Keratinocyte (primary cell): ENCODE measurements at regions not wholly inside any gene's neighbourhood (a gene's known extent, or its start where the extent isn't known, plus 50 kb on each side); places are given as distances from the start of the nearest gene placed in this dataset.
A peak's percentile ranks its signal among the peaks of the same experiment; 100 is the strongest.

Experiments
- DNase-seq: peaks from one replicate; pipeline ENCODE4 v3.0.0-alpha.2; 2011; ENCODE audit warnings: low read depth, missing footprints, low spot score
- FAIRE-seq: peaks from 2 replicates; lab custom pipeline; 2011; peaks lifted over from hg19 to GRCh38; lab: Jason Lieb, UNC
- H2AFZ ChIP-seq: 2 replicates; pipeline ENCODE4 v1.6.0; 2012; ENCODE audit warnings: low read length, control low read depth, inconsistent platforms; ENCODE audit not compliant: control insufficient read depth
- H3K27ac ChIP-seq: 2 replicates; pipeline ENCODE4 v1.5.1; 2011; ENCODE audit warnings: low read length; ENCODE audit not compliant: control insufficient read depth, insufficient read depth
- H3K27me3 ChIP-seq: 3 replicates; pipeline ENCODE4 v1.6.0; 2011; ENCODE audit warnings: low read length; ENCODE audit not compliant: control insufficient read depth, insufficient read depth; ENCODE audit errors: extremely low read depth
- H3K36me3 ChIP-seq, 2 experiments: 2 replicates in 1 of 2; 3 replicates in 1 of 2; pipeline ENCODE4 v1.5.1; 2011; ENCODE audit warnings: low read length in 2 of 2, mild to moderate bottlenecking in 1 of 2; ENCODE audit not compliant: control insufficient read depth in 2 of 2, insufficient read depth in 2 of 2; ENCODE audit errors: extremely low read depth in 1 of 2
- H3K4me1 ChIP-seq: 3 replicates; pipeline ENCODE4 v1.5.1; 2011; ENCODE audit warnings: low read length; ENCODE audit not compliant: control insufficient read depth, insufficient read depth; ENCODE audit errors: extremely low read depth
- H3K4me2 ChIP-seq: 3 replicates; pipeline ENCODE4 v1.6.0; 2011; ENCODE audit warnings: low read depth, low read length; ENCODE audit not compliant: control insufficient read depth, insufficient read depth; ENCODE audit errors: extremely low read depth
- H3K4me3 ChIP-seq, 3 experiments: fragments of 200-600 bp in 1 of 3; sonication (generic) in 1 of 3; 2 replicates in 2 of 3; 3 replicates in 1 of 3; pipeline ENCODE4 v1.5.1; 2011 to 2016; ENCODE audit warnings: low read length in 3 of 3, mild to moderate bottlenecking in 3 of 3, control low read depth in 2 of 3, inconsistent platforms in 1 of 3, low read depth in 1 of 3, mixed read lengths in 1 of 3, mixed run types in 1 of 3, moderate library complexity in 1 of 3; ENCODE audit not compliant: control insufficient read depth in 2 of 3, insufficient read depth in 2 of 3; ENCODE audit errors: extremely low read depth in 1 of 3
- H3K79me2 ChIP-seq: 2 replicates; pipeline ENCODE4 v1.6.0; 2012; ENCODE audit warnings: low read length; ENCODE audit not compliant: control insufficient read depth, insufficient read depth
- H3K9ac ChIP-seq: 3 replicates; pipeline ENCODE4 v1.6.0; 2011; ENCODE audit warnings: low read length; ENCODE audit not compliant: control insufficient read depth, insufficient read depth; ENCODE audit errors: extremely low read depth
- H3K9me1 ChIP-seq: 3 replicates; pipeline ENCODE4 v1.6.0; 2011; ENCODE audit warnings: low read length; ENCODE audit not compliant: control insufficient read depth, insufficient read depth; ENCODE audit errors: extremely low read depth
- H3K9me3 ChIP-seq: 2 replicates; pipeline ENCODE4 v1.5.1; 2012; ENCODE audit warnings: low read depth, low read length; ENCODE audit not compliant: control insufficient read depth
- H4K20me1 ChIP-seq: 3 replicates; pipeline ENCODE4 v1.6.0; 2011; ENCODE audit warnings: low read length; ENCODE audit not compliant: control insufficient read depth, insufficient read depth; ENCODE audit errors: extremely low read depth
- CTCF ChIP-seq, 3 experiments: IDR thresholded peaks in 1 of 3; conservative IDR thresholded peaks in 1 of 3; optimal IDR thresholded peaks in 1 of 3; 2 replicates in 2 of 3; 3 replicates in 1 of 3; pipeline versions ENCODE3 to v1.5.1; 2011; ENCODE audit warnings: low read length in 3 of 3, mild to moderate bottlenecking in 3 of 3, moderate library complexity in 2 of 3, control low read depth in 1 of 3, inconsistent platforms in 1 of 3; ENCODE audit not compliant: insufficient read depth in 2 of 3; ENCODE audit errors: extremely low read depth in 1 of 3
- EZH2 ChIP-seq: IDR thresholded peaks from one replicate; pipeline ENCODE4 v1.6.1; 2012; ENCODE audit warnings: inconsistent platforms, mild to moderate bottlenecking, low read length, moderate library complexity
- dilution Hi-C: fragments of 300-500 bp; cut with MboI; formaldehyde crosslinking; loops from one replicate; pipeline ENCODE4 v1.7.0; 2020; ENCODE audit warnings: low sequenced_read_pairs; ENCODE audit not compliant: extremely low pct_ligation_motif_present

GRCh38 chr4:177214935-177215334 is 94.7 kb upstream of the NEIL3 start:
- no peak for FAIRE-seq
- Histone ChIP-seq H3K27ac (no peak overlapping the region), H3K27me3 (no peaks in the 10 kb centered on the region), H3K4me3 (no peak overlapping the region), H4K20me1 (no peaks in the 10 kb centered on the region), H3K79me2 (no peaks in the 10 kb centered on the region), H3K9me1 (no peaks in the 10 kb centered on the region), H2AFZ (no peak overlapping the region), H3K36me3 (no peaks in the 10 kb centered on the region), H3K4me2 (no peak overlapping the region), H3K4me1 (no peaks in the 10 kb centered on the region), H3K9ac (no peak overlapping the region), H3K9me3 (no peaks in the 10 kb centered on the region)
- no peak for DNase-seq
- dilution Hi-C loops = no loop called here
- TF ChIP-seq CTCF (optimal IDR thresholded peaks at IDR 0.05 in 1 of 3, IDR thresholded peaks at IDR 0.05 in 1 of 3, conservative IDR thresholded peaks at IDR 0.05 in 1 of 3; ENCODE audit: extremely low read depth in 1 of 3, insufficient read depth in 2 of 3, low read length in 3 of 3) (no peak), EZH2 (no peak)

GRCh38 chr4:177220376-177220775 is 89.3 kb upstream of the NEIL3 start:
- Histone ChIP-seq H3K27me3 (no peaks in the 10 kb centered on the region), H2AFZ (no peak overlapping the region), H3K4me3 (no peak overlapping the region), H3K36me3 (no peaks in the 10 kb centered on the region), H3K79me2 (no peaks in the 10 kb centered on the region), H3K4me1 (no peaks in the 10 kb centered on the region), H3K9me3 (no peaks in the 10 kb centered on the region), H3K4me2 (no peak overlapping the region), H3K27ac (no peak overlapping the region), H3K9me1 (no peaks in the 10 kb centered on the region), H4K20me1 (no peaks in the 10 kb centered on the region), H3K9ac (no peak overlapping the region)
- DNase-seq (no peak), FAIRE-seq (peak; percentile 29)
- dilution Hi-C loops = no loop called here
- no peak for TF ChIP-seq EZH2
- no peak for TF ChIP-seq CTCF (optimal IDR thresholded peaks at IDR 0.05 in 1 of 3, IDR thresholded peaks at IDR 0.05 in 1 of 3, conservative IDR thresholded peaks at IDR 0.05 in 1 of 3; ENCODE audit: extremely low read depth in 1 of 3, insufficient read depth in 2 of 3, low read length in 3 of 3)
